ENCODE measurements at regions not wholly inside any gene's neighbourhood (a gene's known extent, or its start where the extent isn't known, plus 50 kb on each side); places are given as distances from the start of the nearest gene placed in this dataset.
"Not testable (repeated sequence)": the region's sequence is repeated elsewhere in the genome, so short reads cannot be mapped to it uniquely, and the experiment has no call there.

DNA sequence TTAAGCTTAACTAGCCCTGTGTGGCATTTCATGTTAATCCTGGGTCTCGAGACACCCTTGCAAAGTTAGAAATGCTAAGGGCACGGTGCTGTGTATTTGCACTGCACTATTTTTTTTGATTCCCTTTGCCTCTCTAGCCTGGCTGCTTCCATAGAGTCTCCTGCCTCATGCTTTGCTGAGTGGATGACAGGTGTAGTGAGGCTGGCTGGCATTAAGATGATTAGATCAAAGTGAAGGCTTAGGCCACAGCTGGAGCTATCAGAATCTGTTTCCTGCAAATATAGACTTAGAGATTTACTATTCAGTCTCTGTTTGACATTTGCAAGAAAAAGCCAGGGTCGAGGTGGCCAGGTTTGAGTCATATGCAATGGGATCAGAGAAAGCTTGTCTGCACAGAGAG lies 791.1 kb downstream of the AACS start:
- no peak overlapping the region for H3K27ac ChIP-seq
- TF ChIP-seq ZFX (IDR thresholded peaks at IDR 0.05; ENCODE audit: borderline replicate concordance): no peak
- TF ChIP-seq, protein P1, sequence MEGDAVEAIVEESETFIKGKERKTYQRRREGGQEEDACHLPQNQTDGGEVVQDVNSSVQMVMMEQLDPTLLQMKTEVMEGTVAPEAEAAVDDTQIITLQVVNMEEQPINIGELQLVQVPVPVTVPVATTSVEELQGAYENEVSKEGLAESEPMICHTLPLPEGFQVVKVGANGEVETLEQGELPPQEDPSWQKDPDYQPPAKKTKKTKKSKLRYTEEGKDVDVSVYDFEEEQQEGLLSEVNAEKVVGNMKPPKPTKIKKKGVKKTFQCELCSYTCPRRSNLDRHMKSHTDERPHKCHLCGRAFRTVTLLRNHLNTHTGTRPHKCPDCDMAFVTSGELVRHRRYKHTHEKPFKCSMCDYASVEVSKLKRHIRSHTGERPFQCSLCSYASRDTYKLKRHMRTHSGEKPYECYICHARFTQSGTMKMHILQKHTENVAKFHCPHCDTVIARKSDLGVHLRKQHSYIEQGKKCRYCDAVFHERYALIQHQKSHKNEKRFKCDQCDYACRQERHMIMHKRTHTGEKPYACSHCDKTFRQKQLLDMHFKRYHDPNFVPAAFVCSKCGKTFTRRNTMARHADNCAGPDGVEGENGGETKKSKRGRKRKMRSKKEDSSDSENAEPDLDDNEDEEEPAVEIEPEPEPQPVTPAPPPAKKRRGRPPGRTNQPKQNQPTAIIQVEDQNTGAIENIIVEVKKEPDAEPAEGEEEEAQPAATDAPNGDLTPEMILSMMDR (IDR thresholded peaks at IDR 0.05): no peak

GRCh38 chr12:125856896-125857295 lies 791.7 kb downstream of the AACS start:
- TF ChIP-seq, protein P1 (IDR thresholded peaks at IDR 0.05): no peak
- TF ChIP-seq ZFX (IDR thresholded peaks at IDR 0.05; ENCODE audit: borderline replicate concordance): no peak

GRCh38 chr12:125860672-125861288 lies 795.5 kb downstream of the AACS start:
- no peak overlapping the region for H3K27ac ChIP-seq
- TF ChIP-seq ZFX (IDR thresholded peaks at IDR 0.05; ENCODE audit: borderline replicate concordance): no peak
- TF ChIP-seq, protein P1 (IDR thresholded peaks at IDR 0.05): no peak

More at GRCh38 chr12:125856896-125857295, 791.7 kb downstream of the AACS start:
- no peak overlapping the region for H3K27ac ChIP-seq

DNA sequence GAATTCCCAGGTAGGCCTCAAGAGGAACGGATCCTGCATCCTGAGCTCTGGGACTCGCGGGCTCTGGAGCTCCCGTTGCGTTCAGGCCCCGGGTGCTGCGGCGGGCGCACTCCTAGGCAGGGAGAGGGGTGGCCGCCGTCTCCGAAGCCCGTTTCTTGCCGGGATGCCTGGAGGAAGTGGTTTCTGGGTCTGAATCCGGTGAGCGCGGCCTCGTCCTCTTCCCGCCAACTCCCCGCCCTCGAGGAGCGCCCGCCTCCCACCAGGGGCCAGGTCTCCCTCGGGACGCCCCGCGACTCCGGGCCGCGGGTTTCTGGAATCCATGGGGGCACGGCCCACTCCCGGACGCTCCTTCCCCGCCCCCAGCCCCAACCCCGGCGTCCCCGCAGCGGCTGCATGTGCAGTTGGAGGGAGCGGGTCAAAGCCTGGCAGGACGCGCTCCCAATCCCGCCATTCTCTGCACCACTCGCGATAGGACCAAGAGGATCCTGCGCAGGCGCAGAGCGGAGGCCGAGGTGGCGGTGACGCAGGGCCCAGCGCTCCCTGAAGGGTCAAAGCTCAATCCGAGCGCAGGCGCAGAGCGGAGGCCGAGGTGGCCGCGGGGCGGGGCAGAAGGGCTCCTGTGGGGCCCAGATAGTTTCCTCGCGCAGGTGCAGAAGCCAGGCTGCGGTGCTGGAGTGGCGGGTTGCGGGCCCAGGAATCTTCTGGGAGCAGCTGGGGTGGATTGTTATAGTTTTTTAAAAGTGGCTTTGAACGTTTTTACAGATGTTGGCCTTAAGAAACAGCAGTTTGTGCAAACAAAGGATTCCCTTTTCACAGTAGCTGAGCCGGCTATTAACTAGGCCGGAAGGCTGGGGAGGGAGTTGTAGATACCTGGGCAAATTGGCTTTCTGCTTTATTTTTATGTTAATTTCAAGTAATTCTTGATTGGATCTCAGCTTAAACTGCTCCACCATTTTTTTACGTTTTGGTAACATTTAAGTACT lies 796.4 kb downstream of the AACS start:
- H3K27ac ChIP-seq: no peak overlapping the region
- no peak for TF ChIP-seq ZFX (IDR thresholded peaks at IDR 0.05; ENCODE audit: borderline replicate concordance)
- TF ChIP-seq, protein P1 (IDR thresholded peaks at IDR 0.05): no peak

DNA sequence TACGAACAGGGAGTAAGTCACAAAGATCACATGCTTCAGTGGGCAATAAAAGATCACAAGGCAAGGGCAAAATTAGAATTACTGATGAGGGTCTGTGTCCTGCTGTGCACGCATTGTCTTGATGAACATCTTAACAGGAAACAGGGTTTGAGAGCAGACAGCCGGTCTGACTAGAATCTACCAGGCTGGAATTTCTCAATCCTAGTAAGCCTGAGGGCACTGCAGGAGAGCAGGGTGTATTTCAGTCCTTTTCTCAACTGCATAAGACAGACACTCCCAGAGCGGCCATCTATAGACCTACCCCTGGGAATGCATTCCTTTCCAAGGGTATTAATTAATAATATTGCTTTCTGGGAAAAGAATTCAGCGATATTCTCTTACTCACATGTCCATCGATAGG lies 800.0 kb downstream of the AACS start:
- not testable (repeated sequence) for H3K27ac ChIP-seq

GRCh38 chr12:125871811-125872594 lies 806.8 kb downstream of the AACS start:
- no peak for TF ChIP-seq ZFX (IDR thresholded peaks at IDR 0.05; ENCODE audit: borderline replicate concordance)
- TF ChIP-seq, protein P1 (IDR thresholded peaks at IDR 0.05): no peak
- H3K27ac ChIP-seq: no peak overlapping the region

- no peak for TF ChIP-seq ZFX (IDR thresholded peaks at IDR 0.05; ENCODE audit: borderline replicate concordance)
- TF ChIP-seq, protein P1 (IDR thresholded peaks at IDR 0.05): no peak
- H3K27ac ChIP-seq: no peak overlapping the region
Measured at GRCh38 chr12:125873016-125873415, 807.8 kb downstream of the AACS start.
